Hematopoietic multipotent progenitor cell (in vitro differentiated cells): ENCODE measurements at regions not wholly inside any gene's neighbourhood (a gene's known extent, or its start where the extent isn't known, plus 50 kb on each side); places are given as distances from the start of the nearest gene placed in this dataset.

ENCODE experiments used
- DNase-seq, 3 donors: peaks; one replicate each; pipeline ENCODE4 v3.0.0-alpha.2; 2011 to 2015; ENCODE audit warnings: low read depth in 2 of 3, low spot score in 2 of 3

- no peak for DNase-seq
Measured at GRCh38 chr13:36550177-36550576, 117.9 kb downstream of the CCNA1 start.

- DNase-seq = no peak
Measured at GRCh38 chr13:36551445-36551844, 119.2 kb downstream of the CCNA1 start.

DNA sequence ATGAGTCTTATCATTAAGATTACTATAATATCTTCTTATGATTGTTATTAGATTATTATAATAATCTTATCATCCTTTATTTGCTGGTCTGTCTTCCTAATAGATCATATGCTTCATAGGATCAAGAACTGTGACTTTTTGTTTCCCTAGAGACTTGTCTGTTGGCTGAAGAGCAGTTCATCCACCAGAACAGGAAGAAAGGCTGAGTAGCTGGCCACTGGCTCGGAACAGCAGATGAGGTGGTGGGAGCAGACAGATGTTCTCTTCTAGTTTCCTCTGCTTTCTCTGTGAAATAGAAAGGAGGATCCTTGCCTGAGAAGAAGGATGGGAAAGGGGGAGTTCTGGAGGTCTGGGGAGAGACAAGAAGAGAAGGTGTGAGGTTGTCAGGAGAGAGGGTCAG, 120.0 kb downstream of the CCNA1 start:
- DNase-seq = no peak

GRCh38 chr13:36553491-36553890, 120.3 kb upstream of the SERTM1 start:
- no peak for DNase-seq

DNA sequence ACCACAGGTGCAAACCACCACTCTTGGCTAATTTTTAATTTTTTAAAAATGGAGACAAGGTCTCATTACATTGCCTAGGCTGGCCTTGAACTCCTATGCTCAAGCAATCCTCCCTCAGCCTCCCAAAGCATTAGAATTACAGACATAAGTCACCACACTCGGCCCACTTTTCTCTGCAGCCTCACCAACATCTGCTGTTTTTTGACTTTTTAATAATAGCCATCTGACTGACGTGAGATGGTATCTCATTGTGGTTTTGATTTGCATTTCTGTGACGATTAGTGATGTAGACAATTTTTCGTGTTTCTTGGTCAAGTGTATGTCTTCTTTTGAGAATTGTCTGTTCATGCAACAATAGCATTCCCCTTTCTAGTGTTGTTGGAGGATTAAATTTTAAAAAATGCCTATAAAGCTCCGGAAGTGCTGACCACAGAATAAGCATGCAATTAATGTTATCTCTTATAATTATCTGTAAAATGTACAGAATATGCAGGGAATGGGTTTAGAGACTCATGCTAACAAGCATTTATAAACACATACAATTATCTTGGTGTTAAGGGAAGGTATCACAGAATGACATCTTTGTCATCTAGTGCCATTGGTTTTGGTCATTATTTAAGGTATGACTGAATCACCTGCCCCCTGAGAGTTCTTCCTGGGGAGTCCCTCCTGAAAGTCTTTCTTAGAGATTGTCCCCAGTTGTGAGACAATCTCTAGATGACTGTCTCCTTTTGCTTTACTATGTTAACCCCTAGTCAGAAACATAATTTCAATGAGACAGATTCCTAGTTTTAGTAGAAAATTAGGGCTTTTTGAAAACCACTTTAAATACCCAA, 118.5 kb upstream of the SERTM1 start:
- DNase-seq = no peak

- DNase-seq = no peak
Measured at GRCh38 chr13:36559375-36559774, 114.4 kb upstream of the SERTM1 start.

GRCh38 chr13:36567485-36567884, 106.3 kb upstream of the SERTM1 start:
- DNase-seq = no peak

GRCh38 chr13:36570489-36570888, 103.3 kb upstream of the SERTM1 start:
- no peak for DNase-seq

DNA sequence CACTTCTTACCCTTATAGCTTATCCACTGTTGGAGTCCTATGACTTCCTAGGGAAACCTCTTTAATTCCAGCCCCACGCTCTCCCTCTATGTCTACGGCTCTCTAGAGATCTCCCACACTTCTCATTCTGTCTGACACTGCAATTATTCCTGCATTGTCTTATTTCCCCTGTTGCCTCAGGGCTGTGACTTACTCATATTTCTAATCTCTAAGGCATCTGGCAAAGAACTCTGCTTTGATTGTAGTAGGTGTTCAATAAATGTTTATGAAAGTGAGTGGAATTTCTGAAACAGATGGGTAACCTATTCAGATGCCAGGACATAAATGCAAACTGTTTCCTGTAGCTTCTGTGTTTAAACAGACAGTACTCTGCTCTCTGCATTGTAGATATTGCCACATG, 102.4 kb upstream of the SERTM1 start:
- no peak for DNase-seq

GRCh38 chr13:36582977-36583376, 90.8 kb upstream of the SERTM1 start:
- no peak for DNase-seq

DNA sequence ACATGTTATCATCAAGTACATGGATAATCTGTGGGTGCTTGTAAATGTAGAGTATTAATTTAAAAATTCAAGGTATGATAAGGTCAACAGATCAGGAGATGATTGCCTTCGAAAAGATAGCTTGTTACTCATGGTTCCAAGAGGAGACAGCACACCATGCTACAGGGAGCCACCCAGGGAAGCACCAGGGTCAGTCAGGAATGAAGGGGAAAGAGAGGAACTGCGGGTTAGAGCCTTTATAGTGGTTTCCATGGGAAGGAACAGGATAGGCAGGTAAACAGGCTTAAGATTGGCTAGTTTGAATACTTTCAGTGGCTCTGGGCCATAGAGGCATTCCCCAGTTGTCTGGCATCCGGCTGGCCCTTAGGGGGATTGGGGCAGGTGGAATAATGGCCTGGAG, 74.2 kb upstream of the SERTM1 start:
- no peak for DNase-seq

- DNase-seq = no peak
Measured at GRCh38 chr13:36601186-36601585, 72.6 kb upstream of the SERTM1 start.

DNA sequence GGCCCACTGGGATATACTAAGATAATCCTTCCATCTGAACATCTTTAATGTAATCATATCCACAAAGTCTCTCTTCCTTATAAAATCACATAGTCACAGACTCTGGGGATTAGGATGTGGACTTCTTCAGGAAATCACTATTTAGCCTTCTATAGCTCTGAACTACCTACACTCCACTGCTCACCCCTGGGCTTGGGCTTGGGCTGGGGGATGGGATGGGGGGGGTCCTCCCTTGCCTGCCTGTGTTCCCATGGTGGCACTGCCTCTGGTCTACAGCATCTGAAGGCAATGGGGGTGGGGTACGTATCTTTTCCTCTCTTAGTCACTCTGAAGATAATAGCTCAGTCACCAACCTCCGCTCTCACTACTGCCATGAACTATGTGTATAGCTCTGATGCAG, 67.8 kb upstream of the SERTM1 start:
- no peak for DNase-seq

DNA sequence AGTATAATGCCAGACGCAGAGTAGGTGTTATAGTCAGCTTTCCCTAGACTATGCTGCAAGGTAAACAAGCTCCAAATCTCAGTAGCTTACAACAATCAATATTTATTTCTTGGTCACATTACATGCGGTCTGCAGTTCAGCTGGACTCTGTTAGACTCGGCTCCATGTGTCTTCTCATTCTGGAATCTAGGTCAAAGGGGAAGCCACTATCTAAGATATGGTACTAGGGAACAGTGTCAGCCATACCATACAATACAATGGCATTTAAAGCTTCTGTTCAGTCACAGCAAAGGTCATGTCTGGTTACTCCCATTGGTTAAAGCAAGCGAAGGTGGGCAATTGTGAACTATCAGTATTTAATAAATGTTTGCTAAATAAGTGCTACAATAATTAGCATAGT, 65.3 kb upstream of the SERTM1 start:
- no peak for DNase-seq

GRCh38 chr13:36612230-36612629, 61.6 kb upstream of the SERTM1 start:
- DNase-seq = no peak

GRCh38 chr13:36616706-36617105, 57.1 kb upstream of the SERTM1 start:
- no peak for DNase-seq

DNA sequence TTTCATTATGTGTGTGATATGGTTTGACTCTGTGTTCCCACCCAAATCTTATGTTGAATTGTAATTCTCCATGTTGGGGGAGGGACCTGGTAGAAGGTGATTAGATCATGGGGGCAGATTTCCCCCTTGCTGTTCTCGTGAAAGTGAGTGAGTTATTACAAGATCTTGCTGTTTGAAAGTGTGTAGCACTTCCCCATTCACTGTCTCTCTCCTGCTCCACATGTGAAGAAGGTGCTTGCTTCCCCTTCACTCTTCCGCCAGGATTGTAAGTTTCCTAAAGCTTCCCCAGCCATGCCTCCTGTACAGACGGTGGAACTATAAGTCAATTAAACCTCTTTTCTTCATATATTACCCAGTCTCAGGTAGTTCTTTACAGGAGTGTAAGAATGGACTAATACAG, 54.3 kb upstream of the SERTM1 start:
- no peak for DNase-seq
